ENCODE measurements at regions not wholly inside any gene's neighbourhood (a gene's known extent, or its start where the extent isn't known, plus 50 kb on each side); places are given as distances from the start of the nearest gene placed in this dataset.

GRCh38 chrX:10090319-10090718 is 66.5 kb upstream of the CLCN4 start:
- TF ChIP-seq, protein P1, sequence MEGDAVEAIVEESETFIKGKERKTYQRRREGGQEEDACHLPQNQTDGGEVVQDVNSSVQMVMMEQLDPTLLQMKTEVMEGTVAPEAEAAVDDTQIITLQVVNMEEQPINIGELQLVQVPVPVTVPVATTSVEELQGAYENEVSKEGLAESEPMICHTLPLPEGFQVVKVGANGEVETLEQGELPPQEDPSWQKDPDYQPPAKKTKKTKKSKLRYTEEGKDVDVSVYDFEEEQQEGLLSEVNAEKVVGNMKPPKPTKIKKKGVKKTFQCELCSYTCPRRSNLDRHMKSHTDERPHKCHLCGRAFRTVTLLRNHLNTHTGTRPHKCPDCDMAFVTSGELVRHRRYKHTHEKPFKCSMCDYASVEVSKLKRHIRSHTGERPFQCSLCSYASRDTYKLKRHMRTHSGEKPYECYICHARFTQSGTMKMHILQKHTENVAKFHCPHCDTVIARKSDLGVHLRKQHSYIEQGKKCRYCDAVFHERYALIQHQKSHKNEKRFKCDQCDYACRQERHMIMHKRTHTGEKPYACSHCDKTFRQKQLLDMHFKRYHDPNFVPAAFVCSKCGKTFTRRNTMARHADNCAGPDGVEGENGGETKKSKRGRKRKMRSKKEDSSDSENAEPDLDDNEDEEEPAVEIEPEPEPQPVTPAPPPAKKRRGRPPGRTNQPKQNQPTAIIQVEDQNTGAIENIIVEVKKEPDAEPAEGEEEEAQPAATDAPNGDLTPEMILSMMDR (IDR thresholded peaks at IDR 0.05): no peak
- TF ChIP-seq CHD2 (IDR thresholded peaks at IDR 0.05; ENCODE audit: low read length, partially characterized antibody): no peak
- no peak for TF ChIP-seq TAF1 (IDR thresholded peaks at IDR 0.05; ENCODE audit: borderline replicate concordance, low read depth, low read length)
- no peak for TF ChIP-seq FOXM1 (IDR thresholded peaks at IDR 0.05; ENCODE audit: low read depth)
- no peak for TF ChIP-seq RCOR1 (IDR thresholded peaks at IDR 0.05; ENCODE audit: low read length)

All from SK-N-SH (cell line).